ENCODE measurements at regions not wholly inside any gene's neighbourhood (a gene's known extent, or its start where the extent isn't known, plus 50 kb on each side); places are given as distances from the start of the nearest gene placed in this dataset.
"Not testable (repeated sequence)": the region's sequence is repeated elsewhere in the genome, so short reads cannot be mapped to it uniquely, and the experiment has no call there.

- CTCF ChIA-PET (ENCODE audit: partially characterized antibody); H2BK12ac ChIP-seq (ENCODE audit: low read depth, low read length); H4K5ac ChIP-seq (ENCODE audit: insufficient read length, low read depth, low read length); H3K56ac ChIP-seq (replicated peaks; ENCODE audit: insufficient read length, low read depth, low read length); H3K4me2 ChIP-seq (ENCODE audit: insufficient read depth in 1 of 2, low read depth in 2 of 2, low read length in 2 of 2); H3K4me3 ChIP-seq (ENCODE audit: extremely low read depth in 1 of 4, insufficient read depth in 2 of 4, low read depth in 3 of 4, low read length in 4 of 4); H3K79me1 ChIP-seq (ENCODE audit: low read depth, low read length); DNase-seq (ENCODE audit: low read depth in 1 of 2, low spot score in 2 of 2); H2BK5ac ChIP-seq (ENCODE audit: low read depth, low read length); H2BK15ac ChIP-seq (ENCODE audit: low read length); H3K79me2 ChIP-seq (ENCODE audit: control insufficient read depth in 1 of 2, insufficient read depth in 2 of 2, low read length in 2 of 2); H3K23ac ChIP-seq (ENCODE audit: insufficient read length); H4K20me1 ChIP-seq (replicated peaks in 1 of 2; ENCODE audit: control insufficient read depth in 1 of 2, insufficient read depth in 2 of 2, low read length in 2 of 2); H3K27me3 ChIP-seq (replicated peaks in 1 of 4; ENCODE audit: control insufficient read depth in 3 of 4, extremely low read depth in 1 of 4, insufficient read depth in 3 of 4, low read length in 3 of 4); FAIRE-seq; H2BK120ac ChIP-seq (replicated peaks; ENCODE audit: low read depth, low read length); POLR2A ChIA-PET (ENCODE audit: partially characterized antibody); H3K9ac ChIP-seq (replicated peaks in 1 of 4; ENCODE audit: extremely low read depth in 1 of 4, low read depth in 3 of 4, low read length in 3 of 4); H4K91ac ChIP-seq (replicated peaks; ENCODE audit: insufficient read length, low read length); H3K18ac ChIP-seq (ENCODE audit: extremely low read depth, low read length); H3K14ac ChIP-seq (ENCODE audit: insufficient read length); H3K9me3 ChIP-seq (ENCODE audit: insufficient read depth in 2 of 2, low read depth in 1 of 2, low read length in 1 of 2); H3K27ac ChIP-seq (ENCODE audit: low read depth, low read length); H2AFZ ChIP-seq (ENCODE audit: low read length); H3K4ac ChIP-seq (replicated peaks; ENCODE audit: insufficient read length, low read depth, low read length); H4K8ac ChIP-seq (ENCODE audit: extremely low read depth, insufficient read depth, low read length); H3K36me3 ChIP-seq (ENCODE audit: control insufficient read depth in 2 of 4, insufficient read depth in 4 of 4, low read length in 3 of 4); H3K4me1 ChIP-seq (replicated peaks in 1 of 4; ENCODE audit: control insufficient read depth in 3 of 4, insufficient read depth in 4 of 4, low read length in 3 of 4); H2AK5ac ChIP-seq (ENCODE audit: low read depth, low read length); H2BK20ac ChIP-seq (ENCODE audit: low read length); H3K23me2 ChIP-seq (ENCODE audit: low read depth, low read length): not testable (repeated sequence)
- WGBS, 2 experiments (ENCODE audit: extremely low coverage in 1 of 2, insufficient coverage in 1 of 2, insufficient read length in 1 of 2, insufficient replicate concordance in 2 of 2, low coverage in 1 of 2, low lambda C conversion rate in 2 of 2, missing lambda C conversion rate in 1 of 2): 81% methylated on average over 3 of the region's 10 CpGs; no CpG with 5 or more reads in 1 of the 2 experiments
Observed at GRCh38 chr1:206285024-206285960, 82.0 kb downstream of the SRGAP2 start.

GRCh38 chr1:206287759-206288158, 84.4 kb downstream of the SRGAP2 start:
- not testable (repeated sequence) for H3K23me2 ChIP-seq (ENCODE audit: low read depth, low read length)

More at GRCh38 chr1:206287759-206288158, 84.4 kb downstream of the SRGAP2 start:
- H2BK120ac ChIP-seq (replicated peaks; ENCODE audit: low read depth, low read length); CTCF ChIA-PET (ENCODE audit: partially characterized antibody); H3K18ac ChIP-seq (ENCODE audit: extremely low read depth, low read length); POLR2A ChIA-PET (ENCODE audit: partially characterized antibody); H4K8ac ChIP-seq (ENCODE audit: extremely low read depth, insufficient read depth, low read length); H3K14ac ChIP-seq (ENCODE audit: insufficient read length); H3K4me2 ChIP-seq (ENCODE audit: insufficient read depth in 1 of 2, low read depth in 2 of 2, low read length in 2 of 2); H3K4me1 ChIP-seq (replicated peaks in 1 of 4; ENCODE audit: control insufficient read depth in 3 of 4, insufficient read depth in 4 of 4, low read length in 3 of 4); FAIRE-seq; H3K27ac ChIP-seq (ENCODE audit: low read depth, low read length); H2BK15ac ChIP-seq (ENCODE audit: low read length); DNase-seq (ENCODE audit: low read depth in 1 of 2, low spot score in 2 of 2); H3K9ac ChIP-seq (replicated peaks in 1 of 4; ENCODE audit: extremely low read depth in 1 of 4, low read depth in 3 of 4, low read length in 3 of 4); H4K20me1 ChIP-seq (replicated peaks in 1 of 2; ENCODE audit: control insufficient read depth in 1 of 2, insufficient read depth in 2 of 2, low read length in 2 of 2); H3K56ac ChIP-seq (replicated peaks; ENCODE audit: insufficient read length, low read depth, low read length); H3K23ac ChIP-seq (ENCODE audit: insufficient read length); H2BK12ac ChIP-seq (ENCODE audit: low read depth, low read length); H3K79me2 ChIP-seq (ENCODE audit: control insufficient read depth in 1 of 2, insufficient read depth in 2 of 2, low read length in 2 of 2); H2AK5ac ChIP-seq (ENCODE audit: low read depth, low read length); H3K36me3 ChIP-seq (ENCODE audit: control insufficient read depth in 2 of 4, insufficient read depth in 4 of 4, low read length in 3 of 4); H2BK20ac ChIP-seq (ENCODE audit: low read length); H3K4ac ChIP-seq (replicated peaks; ENCODE audit: insufficient read length, low read depth, low read length); H3K9me3 ChIP-seq (ENCODE audit: insufficient read depth in 2 of 2, low read depth in 1 of 2, low read length in 1 of 2); H2BK5ac ChIP-seq (ENCODE audit: low read depth, low read length); H3K79me1 ChIP-seq (ENCODE audit: low read depth, low read length); H2AFZ ChIP-seq (ENCODE audit: low read length); H3K4me3 ChIP-seq (ENCODE audit: extremely low read depth in 1 of 4, insufficient read depth in 2 of 4, low read depth in 3 of 4, low read length in 4 of 4); H4K5ac ChIP-seq (ENCODE audit: insufficient read length, low read depth, low read length); H3K27me3 ChIP-seq (replicated peaks in 1 of 4; ENCODE audit: control insufficient read depth in 3 of 4, extremely low read depth in 1 of 4, insufficient read depth in 3 of 4, low read length in 3 of 4); H4K91ac ChIP-seq (replicated peaks; ENCODE audit: insufficient read length, low read length): not testable (repeated sequence)
- WGBS, 2 experiments (ENCODE audit: extremely low coverage in 1 of 2, insufficient coverage in 1 of 2, insufficient read length in 1 of 2, insufficient replicate concordance in 2 of 2, low coverage in 1 of 2, low lambda C conversion rate in 2 of 2, missing lambda C conversion rate in 1 of 2): 67% methylated on average over 1 of the region's 2 CpGs; no CpG with 5 or more reads in 1 of the 2 experiments

Measured in H1 (cell line).